GM19395 (cell line): ENCODE measurements at regions not wholly inside any gene's neighbourhood (a gene's known extent, or its start where the extent isn't known, plus 50 kb on each side); places are given as distances from the start of the nearest gene placed in this dataset.

Source experiments
- ATAC-seq: cut with Tn5 transposase; IDR thresholded peaks from one replicate; pipeline ENCODE4 v1.9.1; 2021; ENCODE audit warnings: mild to moderate bottlenecking, moderate library complexity; ENCODE audit not compliant: unreplicated experiment

DNA sequence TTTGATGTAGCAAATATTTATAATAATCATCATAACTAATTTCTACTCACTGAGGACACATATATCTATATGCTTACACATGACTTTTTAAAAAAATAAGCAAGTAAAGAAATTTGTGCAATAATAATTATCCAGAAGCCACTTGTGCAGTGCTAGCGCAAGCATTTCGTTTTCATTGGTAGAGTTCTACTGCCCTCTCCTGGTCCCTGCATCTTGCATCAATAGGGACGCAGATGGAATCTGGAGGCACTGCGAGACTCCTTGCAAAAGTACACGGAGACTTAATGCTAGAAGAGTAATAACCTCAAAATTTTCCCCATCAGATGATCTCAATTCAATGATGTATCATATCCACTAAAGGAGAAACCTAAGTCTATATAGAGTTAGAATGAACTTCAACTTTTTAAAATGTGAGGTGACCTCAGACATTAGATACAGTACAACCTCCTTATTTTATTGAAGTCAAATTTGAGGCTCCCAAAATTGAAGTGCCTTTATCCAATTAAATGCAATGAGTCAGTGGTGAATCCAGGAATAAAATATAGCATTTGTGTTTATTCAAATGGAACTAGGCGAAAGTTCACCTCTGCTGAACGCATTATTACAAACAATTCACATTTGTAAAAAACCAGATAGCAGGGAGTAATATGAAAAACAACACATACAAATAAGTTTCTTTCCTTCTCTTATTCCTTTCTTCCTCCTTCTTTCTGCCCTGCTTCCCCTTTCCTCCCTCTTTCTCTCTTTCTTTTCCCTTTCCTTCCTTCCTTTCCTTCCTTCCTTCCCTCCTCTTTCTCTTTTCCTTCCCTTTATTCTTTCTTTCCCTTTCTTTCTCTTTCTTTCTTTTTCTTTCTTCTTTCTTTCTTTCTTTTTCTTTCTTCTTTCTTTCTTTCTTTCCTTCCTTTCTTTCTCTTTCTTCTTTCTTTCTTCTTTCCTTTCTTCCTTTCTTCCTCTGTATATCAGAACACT, 450.0 kb downstream of the ANKRD50 start:
- ATAC-seq = peak; percentile 94

DNA sequence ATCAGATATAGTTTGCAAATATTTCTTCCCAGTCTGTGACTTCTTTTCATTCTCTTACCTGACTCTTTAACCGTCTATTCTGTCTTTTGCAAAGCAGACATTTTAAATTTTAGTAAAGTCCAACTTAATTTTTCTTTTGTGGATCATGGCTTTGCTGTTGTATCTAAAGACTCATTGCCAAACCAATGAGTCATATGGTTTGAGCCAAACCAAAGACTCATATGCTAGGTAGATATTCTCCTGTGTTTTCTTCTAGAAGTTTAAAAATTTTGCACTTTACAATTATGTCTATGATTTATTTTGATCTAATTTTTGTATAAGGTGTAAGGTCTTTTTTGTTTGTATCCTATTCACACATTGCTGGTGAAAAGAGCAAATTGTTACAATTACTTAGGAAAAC, 446.8 kb downstream of the ANKRD50 start:
- no peak for ATAC-seq

DNA sequence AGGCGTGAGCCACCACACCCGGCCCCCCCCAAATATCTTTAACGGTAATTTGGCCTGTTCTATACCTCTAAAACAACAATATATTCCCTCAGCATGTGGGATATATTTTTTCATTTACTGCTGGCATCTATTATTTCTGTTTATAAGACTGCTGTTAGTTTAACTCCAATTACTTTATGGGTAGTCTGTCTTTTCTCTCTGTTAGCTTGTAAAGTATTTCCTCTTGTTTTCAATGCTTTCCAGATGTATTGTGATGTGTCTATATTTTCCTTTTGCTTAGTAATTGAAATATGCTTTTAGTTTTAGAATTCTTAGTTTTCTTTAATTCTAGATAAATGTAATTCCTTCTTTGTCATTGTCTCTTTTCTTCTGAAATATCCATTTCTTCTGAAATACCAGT, 445.8 kb downstream of the ANKRD50 start:
- ATAC-seq = no peak

DNA sequence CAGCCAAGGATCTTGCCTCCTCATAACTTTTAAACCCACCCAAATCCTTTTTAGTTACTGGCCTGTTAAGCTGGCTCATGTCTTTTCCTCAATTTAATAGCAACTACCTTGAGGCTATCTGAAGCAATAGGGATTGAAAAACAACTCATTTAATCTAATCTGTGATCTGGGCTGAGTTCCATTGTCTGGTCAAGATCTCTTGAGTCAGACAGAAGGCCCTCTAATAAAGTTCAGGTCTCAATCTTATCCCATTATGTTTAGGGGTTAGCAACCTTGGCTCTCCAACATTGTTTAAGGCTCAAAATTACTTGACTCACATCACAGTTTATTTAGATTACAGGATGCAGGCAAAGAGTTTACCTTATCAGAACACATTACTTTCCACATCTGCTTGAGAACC, 436.1 kb downstream of the ANKRD50 start:
- ATAC-seq = no peak

DNA sequence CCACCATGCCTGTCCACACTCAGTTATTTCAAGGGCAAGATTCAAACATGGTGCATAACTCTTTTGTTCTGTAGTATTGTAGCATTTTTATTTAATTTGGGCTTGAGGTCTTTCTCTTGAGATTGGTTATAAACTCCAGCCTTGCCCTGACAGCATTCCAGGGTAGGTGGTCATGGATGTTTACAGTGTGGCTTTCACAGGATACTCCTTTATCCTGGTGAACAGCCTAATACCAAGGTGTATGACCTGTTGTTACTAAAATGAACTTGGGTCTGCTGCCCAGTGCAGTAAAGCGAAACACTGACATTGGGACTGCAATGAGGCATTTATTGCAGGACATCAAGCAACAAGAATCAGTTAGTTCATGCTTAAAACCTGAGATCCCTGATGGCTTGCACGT, 434.8 kb downstream of the ANKRD50 start:
- ATAC-seq = no peak

DNA sequence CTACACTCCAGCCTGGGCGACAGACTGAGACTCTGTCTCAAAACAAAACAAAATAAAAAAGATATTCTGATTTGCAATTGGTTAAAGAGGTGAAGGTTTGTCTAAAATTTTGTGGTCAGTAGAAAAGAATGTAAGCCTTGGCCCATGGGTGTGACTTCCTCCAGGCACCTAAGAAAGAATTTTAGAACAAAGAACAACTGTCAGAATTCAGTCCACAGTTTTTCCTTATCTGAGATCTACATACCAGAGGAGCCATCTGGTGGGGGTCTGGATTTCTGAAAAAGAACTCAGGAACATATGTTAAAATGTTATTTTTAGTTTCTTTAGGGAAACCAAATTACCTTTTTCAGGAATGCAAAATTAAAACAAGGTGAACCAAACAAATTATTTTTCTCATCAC, 434.1 kb downstream of the ANKRD50 start:
- ATAC-seq = no peak

DNA sequence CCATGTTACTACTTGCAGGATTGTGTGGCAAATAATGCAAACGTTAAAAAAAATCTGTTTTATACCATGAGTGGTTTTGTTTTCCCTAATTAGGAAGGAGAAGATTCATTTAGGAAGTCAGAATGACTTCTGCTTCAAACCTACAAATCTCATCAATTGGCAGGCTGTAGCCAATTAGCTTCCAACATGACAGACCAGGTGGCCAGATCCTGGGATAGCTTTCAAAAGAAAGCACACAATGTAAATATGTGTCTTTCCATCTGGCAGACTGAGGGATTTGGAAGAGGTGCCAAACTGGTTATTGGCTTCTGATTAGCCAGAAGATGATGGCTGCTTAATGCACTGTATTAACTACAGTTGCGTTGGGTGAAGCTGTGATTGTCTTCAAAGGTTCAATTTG, 432.8 kb downstream of the ANKRD50 start:
- no peak for ATAC-seq

DNA sequence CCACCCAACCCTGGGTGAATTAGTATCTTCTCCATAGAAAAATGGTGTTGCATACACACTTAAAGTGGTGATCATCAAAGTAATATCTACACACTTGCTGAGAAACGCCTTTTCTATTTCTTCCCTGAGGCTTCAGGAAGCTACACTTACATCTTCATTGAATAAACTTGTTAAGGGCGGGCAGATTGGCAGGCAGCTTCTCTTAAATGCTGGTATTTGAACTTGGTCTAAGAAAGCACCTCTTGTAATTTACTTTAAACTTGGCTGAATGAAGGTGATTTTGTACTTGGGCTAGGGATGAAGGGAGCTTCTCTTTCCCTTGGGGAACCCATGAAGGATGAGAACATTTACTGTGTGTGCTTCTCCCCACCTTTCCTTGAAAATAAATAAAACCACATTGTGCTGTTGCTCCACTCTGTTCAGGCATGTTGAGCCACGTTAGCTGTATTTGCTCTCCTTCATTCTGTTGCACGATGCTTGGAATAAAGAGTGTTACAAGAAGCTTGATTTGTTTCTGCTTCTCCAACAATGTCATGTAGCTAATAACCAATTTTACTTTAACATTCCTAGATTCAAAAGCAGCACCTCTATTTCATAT, 430.1 kb downstream of the ANKRD50 start:
- ATAC-seq = no peak

DNA sequence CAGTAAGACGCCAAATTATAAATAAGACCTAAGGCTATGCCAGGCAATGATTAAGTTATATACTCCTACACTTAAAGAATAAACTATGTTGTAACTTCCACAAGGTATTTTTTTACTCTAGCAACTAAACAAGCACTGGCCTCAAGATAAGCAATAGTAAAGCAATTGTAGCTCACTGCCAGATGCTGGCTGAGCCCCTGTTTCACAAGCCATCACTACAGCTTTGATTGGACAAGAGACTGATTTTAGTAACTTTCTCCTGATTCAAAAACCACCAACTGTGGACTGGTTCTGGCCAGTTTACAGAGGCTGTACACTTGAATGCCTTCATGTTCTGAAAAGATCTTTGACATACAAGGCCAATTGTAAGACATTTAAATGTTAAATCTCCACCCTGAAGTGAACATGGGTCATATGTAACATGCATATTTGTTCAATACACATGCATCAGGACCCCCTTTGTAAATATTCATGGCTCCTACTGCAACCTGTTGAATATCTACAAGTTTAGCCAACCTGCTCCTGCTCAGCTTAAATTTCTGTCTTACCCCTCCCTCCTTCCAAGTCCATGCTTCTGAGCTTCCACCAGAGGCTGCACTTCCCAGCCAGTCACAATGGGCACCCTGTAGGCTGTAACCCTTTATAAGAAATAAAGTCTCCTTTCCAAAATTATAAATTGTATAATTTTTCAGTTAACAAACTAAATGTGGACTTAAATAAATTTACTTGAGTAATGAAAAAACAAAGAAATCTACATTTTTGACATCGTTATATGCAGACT, 423.6 kb downstream of the ANKRD50 start:
- ATAC-seq = no peak

DNA sequence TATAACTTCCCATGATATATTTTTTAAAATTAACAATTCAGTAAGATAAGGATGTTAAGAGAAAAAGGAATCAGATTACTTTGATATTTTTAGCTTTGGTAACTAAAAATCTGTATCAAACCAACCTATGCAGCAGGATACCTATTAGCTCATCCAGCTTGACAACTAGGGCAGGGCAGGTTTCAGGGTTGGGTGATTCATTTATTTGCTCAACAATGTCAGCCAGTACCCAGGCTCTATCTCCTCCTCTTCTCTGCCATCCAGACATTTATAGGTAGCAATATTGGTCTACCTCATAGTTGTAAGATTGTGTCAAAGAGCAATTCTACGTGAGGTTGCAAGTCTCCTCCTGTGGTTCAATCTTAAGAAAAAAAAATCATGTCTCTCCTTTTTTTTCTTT, 421.9 kb downstream of the ANKRD50 start:
- ATAC-seq = no peak

DNA sequence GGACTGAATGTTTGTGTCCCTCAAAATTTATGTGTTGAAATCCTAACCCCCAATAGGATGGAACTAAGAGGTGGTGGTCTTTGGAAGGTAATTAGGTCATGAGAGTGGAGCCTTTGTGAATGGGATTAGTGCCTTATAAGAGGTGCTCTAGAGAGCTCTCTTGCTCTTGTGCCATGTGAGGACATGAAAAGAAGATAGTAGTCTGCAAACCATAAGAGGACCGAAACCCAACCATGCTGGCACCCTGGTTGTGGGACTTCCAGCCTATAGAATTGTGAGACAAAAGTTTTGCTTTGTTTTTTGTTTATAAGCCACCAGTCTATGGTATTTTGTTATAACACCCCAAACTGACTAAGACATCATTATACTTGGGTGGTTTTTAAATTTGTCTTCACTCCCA, 417.1 kb downstream of the ANKRD50 start:
- ATAC-seq = no peak

DNA sequence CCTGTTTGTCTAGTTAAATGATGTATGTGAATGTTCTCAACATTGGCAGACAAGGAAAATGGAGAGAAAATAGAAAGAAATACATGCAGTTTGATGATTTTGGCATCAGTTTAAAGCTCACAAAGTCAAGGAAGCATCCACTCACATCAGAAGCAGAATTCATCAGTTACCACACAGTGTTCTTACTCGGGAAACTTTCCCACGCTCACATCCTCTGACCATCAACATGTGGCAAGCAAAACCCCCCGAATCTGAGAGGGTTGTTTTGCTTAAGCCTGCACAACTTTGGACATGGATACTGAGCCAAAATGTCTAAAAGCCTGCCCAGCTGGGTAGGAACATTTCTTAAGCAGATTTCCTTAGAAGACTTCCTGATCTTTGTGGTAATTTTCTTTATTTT, 407.6 kb downstream of the ANKRD50 start:
- no peak for ATAC-seq

DNA sequence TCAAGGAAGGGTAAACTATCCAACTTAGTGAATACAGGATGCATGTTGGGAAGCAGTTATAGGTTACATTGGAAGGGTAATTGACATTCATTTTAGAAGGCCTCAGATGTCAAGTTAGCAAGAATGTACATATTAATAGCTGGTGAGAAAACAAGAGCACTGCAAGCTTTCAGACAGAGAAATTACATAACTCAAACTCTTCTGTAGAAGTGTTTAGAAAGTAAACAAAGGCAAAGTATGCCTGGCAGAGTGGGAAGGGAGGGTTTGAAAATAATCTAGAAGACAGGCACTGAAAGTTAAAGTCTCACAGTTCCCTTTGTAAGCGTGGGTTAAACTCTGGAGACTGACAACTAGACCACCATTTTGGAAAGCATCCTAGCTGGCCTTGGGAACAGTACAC, 406.2 kb downstream of the ANKRD50 start:
- ATAC-seq = no peak

DNA sequence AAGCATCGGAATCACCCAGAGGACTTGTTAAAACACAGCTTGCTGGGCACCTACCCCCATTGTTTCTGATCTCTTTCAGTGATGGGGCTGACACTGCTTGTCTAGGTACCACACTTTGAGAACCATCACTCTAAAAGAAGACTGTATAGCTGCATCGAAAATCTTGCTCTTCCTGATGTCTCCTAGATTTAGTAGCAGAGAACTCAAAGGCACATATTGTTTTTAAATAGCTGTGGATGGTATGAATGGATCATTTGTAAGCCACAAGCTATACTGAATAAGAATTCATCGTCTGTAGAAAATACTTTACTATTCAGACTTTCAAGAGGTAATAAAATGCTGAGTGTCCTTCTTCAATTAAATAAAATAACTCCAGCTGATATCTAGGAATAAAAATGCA, 405.4 kb downstream of the ANKRD50 start:
- ATAC-seq = no peak

DNA sequence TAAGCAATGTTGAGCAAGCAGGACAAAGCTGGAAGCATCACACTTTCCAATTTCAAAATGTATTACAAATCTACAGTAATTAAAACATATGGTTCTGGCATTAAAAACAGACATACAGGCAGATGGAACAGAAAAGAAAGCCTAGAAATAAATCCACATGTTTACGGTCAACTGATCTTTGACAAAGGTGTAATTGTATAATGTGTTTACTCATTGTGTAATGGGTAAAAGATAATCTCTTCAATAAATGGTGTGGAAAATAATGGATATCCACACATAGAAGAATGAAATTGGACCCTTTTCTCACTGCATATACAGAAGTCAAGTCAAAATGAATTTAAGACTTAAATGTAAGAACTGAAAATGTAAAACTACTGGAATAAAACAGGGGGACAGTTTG, 394.2 kb downstream of the ANKRD50 start:
- ATAC-seq = no peak

DNA sequence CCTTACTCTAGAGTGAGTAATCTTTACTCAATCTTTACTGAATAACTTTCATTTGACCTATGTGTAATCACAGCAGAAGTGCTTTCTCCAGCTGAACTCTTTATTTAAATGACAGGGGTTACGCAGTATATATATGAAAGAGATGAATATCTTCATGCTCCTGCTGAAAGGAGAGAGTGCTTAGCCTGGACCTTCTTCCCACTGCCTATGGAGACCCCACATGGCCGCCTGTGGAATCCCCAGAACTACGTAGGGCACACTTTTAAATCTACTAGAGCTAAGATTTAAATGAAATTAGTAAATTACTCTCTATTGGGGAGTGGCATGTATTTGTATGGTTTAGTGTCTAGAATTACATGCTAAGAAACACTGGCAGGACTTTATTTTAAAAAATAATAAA, 391.2 kb downstream of the ANKRD50 start:
- no peak for ATAC-seq

DNA sequence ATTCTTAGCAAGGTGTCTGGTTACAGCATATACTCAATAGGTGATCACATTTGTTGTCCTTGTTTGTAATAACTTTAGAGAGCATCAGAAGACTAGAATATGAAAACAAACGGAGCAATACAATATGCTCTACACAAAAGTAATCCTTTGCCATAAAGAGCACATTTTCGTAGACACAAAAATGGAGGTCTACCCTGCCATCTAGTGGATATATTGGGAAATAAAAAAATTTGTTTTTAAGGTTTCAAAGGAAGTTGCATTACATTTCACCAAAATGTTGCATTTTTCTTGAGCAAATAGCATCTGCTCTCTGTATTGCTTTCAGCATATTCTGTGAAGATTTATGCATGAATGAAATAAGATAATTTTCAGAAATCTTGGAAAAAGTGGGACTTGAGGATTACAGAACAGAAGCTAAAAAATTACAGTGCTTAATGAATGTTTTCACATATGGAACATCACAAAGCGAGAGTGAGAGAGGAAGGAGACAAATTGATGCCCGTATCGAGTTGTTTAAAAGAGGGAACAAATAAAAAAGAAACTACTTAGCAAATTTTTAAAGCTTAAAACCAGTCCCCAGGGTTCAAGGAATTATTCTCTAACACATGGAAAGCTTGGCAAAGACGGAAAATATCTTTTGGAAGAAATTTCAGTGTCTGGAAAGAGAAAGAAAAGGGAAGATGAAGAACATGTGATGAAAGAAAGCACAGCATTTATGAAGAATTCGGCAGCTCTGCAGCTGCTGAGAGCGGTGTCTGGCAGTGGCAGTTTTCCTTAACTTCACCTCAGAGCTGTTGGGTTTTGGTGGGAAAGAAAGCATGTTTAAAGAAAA, 390.1 kb downstream of the ANKRD50 start:
- ATAC-seq = no peak

DNA sequence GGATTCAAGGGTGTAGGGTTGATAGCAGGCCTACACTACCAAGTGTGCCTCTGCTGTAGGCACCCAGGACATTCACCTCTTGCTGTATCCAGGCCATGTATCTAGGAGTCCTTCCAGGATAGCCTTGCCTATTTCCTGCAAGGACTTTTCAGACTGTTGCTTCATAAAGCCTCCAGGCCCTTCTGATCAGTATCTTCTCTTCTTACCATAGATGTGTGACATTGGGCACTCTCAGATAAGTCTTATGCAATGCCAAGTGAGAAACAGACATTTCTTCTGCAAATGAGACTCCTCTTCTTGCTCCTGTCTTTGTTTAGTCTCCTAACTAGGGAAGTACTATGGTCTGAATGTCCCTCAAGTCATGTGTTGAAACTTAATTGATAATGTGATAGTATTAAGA, 386.8 kb downstream of the ANKRD50 start:
- no peak for ATAC-seq

DNA sequence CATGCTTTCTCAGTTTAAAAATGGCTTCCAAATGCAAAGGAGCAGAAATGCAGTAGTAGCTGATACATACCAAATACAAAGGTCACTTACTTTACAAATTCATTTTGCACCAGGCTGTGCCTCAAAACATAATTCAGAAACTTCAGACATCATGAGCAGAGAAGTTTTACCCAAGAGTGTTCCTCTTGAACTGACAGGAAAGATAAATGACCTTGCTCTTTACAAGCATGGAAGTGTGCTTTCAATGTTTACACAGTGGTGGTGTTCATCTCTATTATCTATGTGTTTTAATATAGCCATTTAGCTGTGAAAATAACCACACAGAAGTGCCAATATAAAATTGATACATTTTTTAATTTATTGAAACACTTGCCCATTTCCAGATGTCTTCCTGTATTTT, 383.4 kb downstream of the ANKRD50 start:
- no peak for ATAC-seq

DNA sequence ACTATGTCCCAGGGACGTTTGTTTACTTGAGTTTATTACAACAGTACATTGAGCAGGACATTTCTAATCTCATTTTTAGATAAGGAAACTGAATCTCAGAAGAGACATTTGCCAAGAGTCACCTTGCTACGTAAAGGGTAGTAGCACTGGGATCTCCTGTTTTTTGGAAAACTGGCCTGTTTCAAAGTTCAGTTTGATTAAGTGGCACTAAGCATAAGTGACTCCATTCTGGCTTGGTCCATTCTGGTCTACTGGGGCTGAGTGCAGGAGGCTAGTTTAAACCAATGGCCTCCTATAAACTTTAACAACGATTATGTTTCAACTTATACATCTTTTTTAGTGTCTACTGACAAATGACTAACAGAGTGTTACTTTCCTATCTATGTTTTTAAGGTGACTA, 382.5 kb downstream of the ANKRD50 start:
- no peak for ATAC-seq

DNA sequence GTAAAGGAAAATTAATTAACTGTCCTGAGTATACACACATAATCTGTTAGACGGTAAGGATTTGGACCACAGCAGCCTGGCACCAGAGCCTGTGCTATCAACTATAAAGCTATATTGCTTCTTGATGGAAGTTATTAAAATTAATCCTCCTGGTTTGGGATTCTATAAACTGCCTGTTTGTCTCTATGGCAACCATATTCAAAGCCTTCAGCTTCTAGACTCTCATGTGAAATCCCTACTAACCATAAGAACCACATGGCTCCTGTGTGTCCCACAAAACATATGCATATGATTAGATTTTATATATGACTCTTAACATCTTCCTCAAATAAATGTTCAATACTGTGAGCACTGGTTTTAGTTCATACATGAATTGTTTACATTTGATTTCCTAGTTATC, 380.8 kb downstream of the ANKRD50 start:
- ATAC-seq = no peak
